HCT116 (cell line): ENCODE measurements at regions not wholly inside any gene's neighbourhood (a gene's known extent, or its start where the extent isn't known, plus 50 kb on each side); places are given as distances from the start of the nearest gene placed in this dataset.

Experiments
- ATAC-seq: fragments of 200-7000 bp; cut with Tn5 transposase; 2 replicates; pipeline ENCODE4 v1.9.1; 2020; ENCODE audit warnings: mild to moderate bottlenecking, moderate library complexity
- BruUV-seq: library from RNA; stranded (reverse); fragments of 400-500 nt; replicated peaks from 2 replicates; lab custom pipeline; 2021; lab: Mats Ljungman, UMichigan
- CTCF ChIA-PET: fragments of 300-600 bp; sonication (Branson Sonifier 250); formaldehyde crosslinking; loops from one replicate; lab custom pipeline; 2021; ENCODE audit warnings: antibody characterized with exemption; lab: Charles Lee
- POLR2A ChIA-PET: fragments of 300-600, 350-600 bp; sonication (Branson Sonifier 250); formaldehyde crosslinking; loops from one replicate; lab custom pipeline; 2021; ENCODE audit warnings: antibody characterized with exemption; lab: Charles Lee
- RAD21 ChIA-PET, 2 experiments: fragments of 300-600 bp; sonication (Branson Sonifier 250); formaldehyde crosslinking; loops; one replicate each; lab custom pipeline; 2023; ENCODE audit warnings: low total read pairs in 2 of 2; ENCODE audit not compliant: uncharacterized antibody in 2 of 2, unreplicated experiment in 2 of 2, low non-redundant PET in 1 of 2; lab: Charles Lee
- DNase-seq: peaks from one replicate; pipeline ENCODE4 v3.0.0-alpha.2; 2010; ENCODE audit warnings: low read depth, low spot score
- H2AFZ ChIP-seq: fragments of 200-600 bp; shearing (Covaris generic), sonication (generic); 2 replicates; pipeline ENCODE4 v1.6.1; 2017; ENCODE audit warnings: low read depth, mixed run types, mixed read lengths, antibody characterized with exemption, low read length; ENCODE audit not compliant: poor library complexity, severe bottlenecking
- H3K27ac ChIP-seq: 2 replicates; pipeline ENCODE4 v1.5.1; 2012; ENCODE audit warnings: low read depth, low read length
- H3K27me3 ChIP-seq: fragments of 200-600 bp; sonication (generic); 2 replicates; pipeline ENCODE4 v1.6.1; 2016; ENCODE audit warnings: mixed run types, low read length, mixed read lengths; ENCODE audit not compliant: insufficient read depth
- H3K36me3 ChIP-seq, 2 experiments: fragments of 200-500 bp in 1 of 2; fragments of 200-600 bp in 1 of 2; sonication (Bioruptor generic) in 1 of 2; sonication (generic) in 1 of 2; 2 replicates each; pipeline versions ENCODE4 v1.5.1 to v1.6.1; 2014 to 2016; ENCODE audit warnings: low read length in 2 of 2, inconsistent platforms in 1 of 2, mixed read lengths in 1 of 2, mixed run types in 1 of 2; ENCODE audit not compliant: insufficient read depth in 2 of 2, control insufficient read depth in 1 of 2
- H3K4me1 ChIP-seq, 2 experiments: fragments of 200-600 bp in 1 of 2; sonication (generic) in 1 of 2; 2 replicates each; pipeline versions ENCODE4 v1.5.1 to v1.6.1; 2012 to 2017; ENCODE audit warnings: low read length in 2 of 2, inconsistent platforms in 1 of 2, mild to moderate bottlenecking in 1 of 2, mixed read lengths in 1 of 2, mixed run types in 1 of 2, moderate library complexity in 1 of 2; ENCODE audit not compliant: insufficient read depth in 2 of 2, control insufficient read depth in 1 of 2
- H3K4me2 ChIP-seq: fragments of 200-600 bp; sonication (generic); 2 replicates; pipeline ENCODE4 v1.6.1; 2017; ENCODE audit warnings: mixed run types, low read length, mixed read lengths
- H3K4me3 ChIP-seq, 2 experiments: fragments of 200-600 bp in 1 of 2; sonication (generic) in 1 of 2; replicated peaks in 1 of 2; 2 replicates each; pipeline ENCODE4 v1.5.1; 2011 to 2016; ENCODE audit warnings: low read length in 2 of 2, control low read depth in 1 of 2, low read depth in 1 of 2, mild to moderate bottlenecking in 1 of 2, mixed read lengths in 1 of 2, mixed run types in 1 of 2
- H3K79me2 ChIP-seq: fragments of 200-600 bp; sonication (generic); 2 replicates; pipeline ENCODE4 v1.6.1; 2017; ENCODE audit warnings: mild to moderate bottlenecking, mixed run types, low read length, moderate library complexity, mixed read lengths; ENCODE audit not compliant: insufficient read depth
- H3K9ac ChIP-seq: fragments of 200-600 bp; sonication (generic); 2 replicates; pipeline ENCODE4 v1.6.1; 2016; ENCODE audit warnings: low read length, mixed read lengths
- H3K9me2 ChIP-seq: fragments of 200-600 bp; sonication (generic), shearing (Covaris generic); 2 replicates; pipeline ENCODE4 v1.6.1; 2017; ENCODE audit warnings: mixed run types, mild to moderate bottlenecking, moderate library complexity; ENCODE audit not compliant: insufficient read depth
- H3K9me3 ChIP-seq, 2 experiments: fragments of 200-500 bp in 1 of 2; fragments of 200-600 bp in 1 of 2; sonication (Bioruptor generic) in 1 of 2; sonication (generic) in 1 of 2; 2 replicates each; pipeline ENCODE4 v1.6.1; 2014 to 2017; ENCODE audit warnings: low read length in 2 of 2, mixed read lengths in 2 of 2, inconsistent platforms in 1 of 2, low read depth in 1 of 2, mild to moderate bottlenecking in 1 of 2, mixed run types in 1 of 2, moderate library complexity in 1 of 2; ENCODE audit not compliant: control insufficient read depth in 1 of 2, insufficient read depth in 1 of 2
- H4K20me1 ChIP-seq: fragments of 200-600 bp; sonication (generic), shearing (Covaris generic); 2 replicates; pipeline ENCODE4 v1.6.1; 2017; ENCODE audit warnings: mixed run types, mild to moderate bottlenecking, moderate library complexity; ENCODE audit not compliant: insufficient read depth
- CBX3 ChIP-seq: IDR thresholded peaks from 2 replicates; pipeline ENCODE4 v1.6.1; 2012; ENCODE audit warnings: low read depth
- CEBPB ChIP-seq: IDR thresholded peaks from 2 replicates; pipeline ENCODE4 v1.6.1; 2012; ENCODE audit warnings: low read depth
- EGR1 ChIP-seq: IDR thresholded peaks from 2 replicates; pipeline ENCODE4 v1.6.1; 2012; ENCODE audit warnings: low read depth
- ELF1 ChIP-seq: IDR thresholded peaks from 2 replicates; pipeline ENCODE4 v1.6.1; 2012; ENCODE audit warnings: low read depth, borderline replicate concordance
- EZH2 ChIP-seq: fragments of 200-600 bp; sonication (generic); IDR thresholded peaks from 2 replicates; pipeline ENCODE4 v1.6.1; 2017; ENCODE audit warnings: antibody characterized with exemption, mixed run types
- EZH2phosphoT487 ChIP-seq: fragments of 200-600 bp; IDR thresholded peaks from 2 replicates; pipeline ENCODE4 v1.6.1; 2018; ENCODE audit warnings: antibody characterized with exemption, borderline replicate concordance
- TCF7L2 ChIP-seq: IDR thresholded peaks from 2 replicates; pipeline ENCODE4 v1.7.0; 2011; ENCODE audit warnings: borderline replicate concordance, inconsistent platforms; ENCODE audit not compliant: insufficient read depth, insufficient read length; ENCODE audit errors: extremely low read depth
- intact Hi-C: fragments of 100-400 bp; cut with micrococcal nuclease; formaldehyde crosslinking; loops from 2 replicates; pipeline ENCODE4 v1.10.0; 2022

- ATAC-seq: no peak
- ChIA-PET POLR2A (interaction anchor here (1.0 kb wide), 1 partner anchor 79 kb away, joined by 3 read pairs; no protein-coding TSS in a partner anchor), CTCF (no interaction called here), RAD21 (no interaction called here)
- Histone ChIP-seq H3K4me3 (no peak overlapping the region), H3K9me3 (no peaks in the 10 kb centered on the region), H3K4me2 (no peak overlapping the region), H4K20me1 (no peaks in the 10 kb centered on the region), H3K79me2 (no peaks in the 10 kb centered on the region), H3K27me3 (no peaks in the 10 kb centered on the region), H3K4me1 (peaks cover 0 to 23% of the 10 kb centered on the region in 2 experiments; a peak in 2 of 4 replicates), H3K27ac (no peak overlapping the region), H2AFZ (peak overlapping the region; percentile 45), H3K9me2 (no peaks in the 10 kb centered on the region), H3K36me3 (no peaks in the 10 kb centered on the region), H3K9ac (no peak overlapping the region)
- no TSS peak for BruUV-seq
- intact Hi-C loops: no loop called here
- TF ChIP-seq EGR1: no peak
- TF ChIP-seq CEBPB: no peak
- TF ChIP-seq TCF7L2: no peak
- TF ChIP-seq EZH2: no peak
- no peak for TF ChIP-seq EZH2phosphoT487
- DNase-seq: no peak
These were observed 178.9 kb downstream of the FAM124B start for GRCh38 chr2:224222974-224223373.

- intact Hi-C loops: no loop called here
- POLR2A ChIA-PET: interaction anchor here (1.0 kb wide), 1 partner anchor 78 kb away, joined by 3 read pairs; no protein-coding TSS in a partner anchor
- Histone ChIP-seq H3K36me3 (no peaks in the 10 kb centered on the region), H3K4me1 (peaks cover 0 to 23% of the 10 kb centered on the region in 2 experiments; a peak in 2 of 4 replicates), H3K4me2 (no peak overlapping the region), H3K27me3 (no peaks in the 10 kb centered on the region), H3K4me3 (no peak overlapping the region), H3K9me3 (no peaks in the 10 kb centered on the region), H2AFZ (peak overlapping the region; percentile 45), H3K9ac (no peak overlapping the region), H3K27ac (no peak overlapping the region), H3K9me2 (no peaks in the 10 kb centered on the region), H3K79me2 (no peaks in the 10 kb centered on the region), H4K20me1 (no peaks in the 10 kb centered on the region)
- DNase-seq: no peak
- TF ChIP-seq ELF1 (no peak), CBX3 (0 out of 2 replicates have a peak, but pooled peaks have one; percentile 22)
- BruUV-seq: no TSS peak
- CTCF ChIA-PET: no interaction called here
- peak; percentile 77 for ATAC-seq
- RAD21 ChIA-PET: no interaction called here
These were observed 179.6 kb downstream of the FAM124B start for GRCh38 chr2:224222291-224222690.
